Glutamatergic neuron (in vitro differentiated cells): ENCODE measurements at regions not wholly inside any gene's neighbourhood (a gene's known extent, or its start where the extent isn't known, plus 50 kb on each side); places are given as distances from the start of the nearest gene placed in this dataset.

ENCODE experiments used
- DNase-seq: peaks from one replicate; pipeline ENCODE4 v3.0.0; 2022
- H3K27ac Mint-ChIP-seq: one replicate; pipeline ENCODE4 v1.8.0; 2020; ENCODE audit warnings: mild to moderate bottlenecking, mixed read lengths, inconsistent platforms; ENCODE audit not compliant: unreplicated experiment
- H3K27me3 Mint-ChIP-seq: one replicate; pipeline ENCODE4 v1.8.0; 2020; ENCODE audit warnings: mild to moderate bottlenecking, moderate library complexity, mixed read lengths, inconsistent platforms; ENCODE audit not compliant: unreplicated experiment
- H3K36me3 Mint-ChIP-seq: one replicate; pipeline ENCODE4 v1.8.0; 2020; ENCODE audit warnings: mild to moderate bottlenecking, mixed read lengths, inconsistent platforms; ENCODE audit not compliant: unreplicated experiment
- H3K4me1 Mint-ChIP-seq: one replicate; pipeline ENCODE4 v1.8.0; 2020; ENCODE audit warnings: mild to moderate bottlenecking, low read depth, mixed read lengths, inconsistent platforms; ENCODE audit not compliant: unreplicated experiment
- H3K4me3 Mint-ChIP-seq: one replicate; pipeline ENCODE4 v1.8.0; 2020; ENCODE audit warnings: mild to moderate bottlenecking, mixed read lengths, inconsistent platforms; ENCODE audit not compliant: unreplicated experiment
- H3K9me3 Mint-ChIP-seq: one replicate; pipeline ENCODE4 v1.8.0; 2020; ENCODE audit warnings: mild to moderate bottlenecking, moderate library complexity, mixed read lengths, inconsistent platforms; ENCODE audit not compliant: unreplicated experiment
- TF ChIP-seq, protein P1 (sequence below): fragments of 200-600 bp; sonication (generic); IDR thresholded peaks from one replicate; pipeline ENCODE4 v1.5.0; 2021; ENCODE audit not compliant: partially characterized antibody, unreplicated experiment

- no peaks in the 10 kb centered on the region for H3K36me3 Mint-ChIP-seq
- TF ChIP-seq, protein P1, sequence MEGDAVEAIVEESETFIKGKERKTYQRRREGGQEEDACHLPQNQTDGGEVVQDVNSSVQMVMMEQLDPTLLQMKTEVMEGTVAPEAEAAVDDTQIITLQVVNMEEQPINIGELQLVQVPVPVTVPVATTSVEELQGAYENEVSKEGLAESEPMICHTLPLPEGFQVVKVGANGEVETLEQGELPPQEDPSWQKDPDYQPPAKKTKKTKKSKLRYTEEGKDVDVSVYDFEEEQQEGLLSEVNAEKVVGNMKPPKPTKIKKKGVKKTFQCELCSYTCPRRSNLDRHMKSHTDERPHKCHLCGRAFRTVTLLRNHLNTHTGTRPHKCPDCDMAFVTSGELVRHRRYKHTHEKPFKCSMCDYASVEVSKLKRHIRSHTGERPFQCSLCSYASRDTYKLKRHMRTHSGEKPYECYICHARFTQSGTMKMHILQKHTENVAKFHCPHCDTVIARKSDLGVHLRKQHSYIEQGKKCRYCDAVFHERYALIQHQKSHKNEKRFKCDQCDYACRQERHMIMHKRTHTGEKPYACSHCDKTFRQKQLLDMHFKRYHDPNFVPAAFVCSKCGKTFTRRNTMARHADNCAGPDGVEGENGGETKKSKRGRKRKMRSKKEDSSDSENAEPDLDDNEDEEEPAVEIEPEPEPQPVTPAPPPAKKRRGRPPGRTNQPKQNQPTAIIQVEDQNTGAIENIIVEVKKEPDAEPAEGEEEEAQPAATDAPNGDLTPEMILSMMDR, result no peak
- no peak overlapping the region for H3K27ac Mint-ChIP-seq
- peaks cover 2% of the 10 kb centered on the region for H3K27me3 Mint-ChIP-seq
- H3K4me3 Mint-ChIP-seq, result no peak overlapping the region
- no peak for DNase-seq
- H3K9me3 Mint-ChIP-seq, result no peaks in the 10 kb centered on the region
- peaks cover 6% of the 10 kb centered on the region for H3K4me1 Mint-ChIP-seq
Observed at GRCh38 chr5:117084067-117084466, 509.4 kb upstream of the SEMA6A start.

DNA sequence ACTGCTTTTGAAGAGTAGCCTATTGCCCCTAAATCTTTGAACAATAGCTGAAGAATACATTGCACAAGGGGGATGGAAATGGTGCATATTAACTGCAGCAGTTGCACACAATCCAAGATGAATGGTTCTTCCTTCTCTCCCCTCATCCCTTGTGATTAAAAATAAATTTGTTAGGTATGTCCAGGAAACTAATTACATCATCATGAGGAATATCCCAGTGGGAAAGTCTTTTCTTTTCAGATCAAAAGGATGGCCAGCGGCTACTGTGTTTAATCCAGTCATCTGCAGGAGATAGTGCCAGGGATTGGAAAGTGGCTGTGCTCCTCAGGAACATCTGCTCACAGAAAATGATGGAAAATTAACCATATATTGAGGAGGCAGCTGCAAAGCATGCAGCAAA lies 508.4 kb upstream of the SEMA6A start:
- Mint-ChIP-seq H3K27ac (no peak overlapping the region), H3K4me3 (no peak overlapping the region), H3K27me3 (peaks cover 2% of the 10 kb centered on the region), H3K36me3 (no peaks in the 10 kb centered on the region), H3K9me3 (no peaks in the 10 kb centered on the region), H3K4me1 (peaks cover 6% of the 10 kb centered on the region)
- TF ChIP-seq, protein P1, result no peak
- no peak for DNase-seq

- H3K9me3 Mint-ChIP-seq, result no peaks in the 10 kb centered on the region
- H3K27ac Mint-ChIP-seq, result no peak overlapping the region
- TF ChIP-seq, protein P1, result peak; percentile 40
- no peaks in the 10 kb centered on the region for H3K27me3 Mint-ChIP-seq
- no peaks in the 10 kb centered on the region for H3K4me1 Mint-ChIP-seq
- H3K4me3 Mint-ChIP-seq, result no peak overlapping the region
- H3K36me3 Mint-ChIP-seq, result no peaks in the 10 kb centered on the region
- DNase-seq, result no peak
Observed at GRCh38 chr5:117077142-117077541, 502.5 kb upstream of the SEMA6A start.

DNA sequence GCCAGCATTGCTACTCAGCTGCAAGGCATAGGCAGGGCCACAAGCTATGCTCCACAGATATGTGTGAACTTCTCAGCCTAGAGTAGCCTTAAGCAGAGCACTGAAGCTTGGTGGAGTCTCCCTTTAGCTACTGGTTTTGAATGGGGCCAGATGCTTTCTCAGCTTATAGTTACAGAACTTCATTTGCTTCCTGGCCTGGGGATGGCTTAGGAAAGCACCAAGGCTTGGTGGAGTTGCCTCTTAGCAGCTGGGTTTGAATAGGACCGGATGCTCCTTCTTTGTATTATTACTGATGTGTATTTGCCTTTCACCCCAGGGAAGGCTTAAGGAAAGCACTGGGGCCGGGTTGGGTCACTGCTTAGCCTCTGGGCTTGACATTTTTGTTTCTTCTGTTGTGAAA lies 497.8 kb upstream of the SEMA6A start:
- Mint-ChIP-seq H3K27ac (no peak overlapping the region), H3K9me3 (peaks cover 2% of the 10 kb centered on the region), H3K4me1 (no peaks in the 10 kb centered on the region), H3K4me3 (no peak overlapping the region), H3K36me3 (peaks cover 9% of the 10 kb centered on the region), H3K27me3 (no peaks in the 10 kb centered on the region)
- DNase-seq, result no peak
- TF ChIP-seq, protein P1, result no peak

DNA sequence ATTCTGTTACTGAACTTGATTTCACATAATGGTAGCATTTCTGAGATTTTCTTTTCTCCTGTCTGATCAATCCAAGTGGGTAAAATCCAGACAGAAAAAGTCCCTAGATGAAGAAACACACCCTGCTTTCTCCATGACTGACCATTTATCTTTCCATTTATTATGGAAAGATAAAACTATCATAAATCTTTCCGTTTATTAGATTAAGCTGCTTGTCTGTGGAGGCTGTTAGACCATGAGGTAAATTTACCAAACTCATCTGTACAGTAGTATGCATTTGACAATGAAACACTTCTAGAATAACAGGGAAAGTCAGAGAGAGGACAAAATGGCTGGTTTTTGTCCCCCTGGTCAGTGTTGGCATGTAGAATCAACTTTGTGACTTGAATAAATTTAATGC lies 491.2 kb upstream of the SEMA6A start:
- Mint-ChIP-seq H3K36me3 (no peaks in the 10 kb centered on the region), H3K27ac (no peak overlapping the region)

More for the DNA sequence above, 491.2 kb upstream of the SEMA6A start:
- Mint-ChIP-seq H3K4me1 (no peaks in the 10 kb centered on the region), H3K9me3 (no peaks in the 10 kb centered on the region), H3K4me3 (no peak overlapping the region), H3K27me3 (peaks cover 2% of the 10 kb centered on the region)
- TF ChIP-seq, protein P1, result no peak
- no peak for DNase-seq
